GM19023 (cell line): ENCODE measurements at regions not wholly inside any gene's neighbourhood (a gene's known extent, or its start where the extent isn't known, plus 50 kb on each side); places are given as distances from the start of the nearest gene placed in this dataset.

Source experiments
- ATAC-seq: cut with Tn5 transposase; IDR thresholded peaks from one replicate; pipeline ENCODE4 v1.9.1; 2021; ENCODE audit warnings: mild to moderate bottlenecking, moderate library complexity; ENCODE audit not compliant: unreplicated experiment

- ATAC-seq, result no peak
Measured at GRCh38 chr6:93584300-93584699, 164.9 kb upstream of the EPHA7 start.

- ATAC-seq, result no peak
Measured at GRCh38 chr6:93581371-93581770, 162.0 kb upstream of the EPHA7 start.

GRCh38 chr6:93580446-93580845 is 161.1 kb upstream of the EPHA7 start:
- ATAC-seq, result no peak

- ATAC-seq, result no peak
Measured at GRCh38 chr6:93575495-93576267, 156.3 kb upstream of the EPHA7 start.

GRCh38 chr6:93574299-93574698 is 154.9 kb upstream of the EPHA7 start:
- ATAC-seq, result no peak

GRCh38 chr6:93571346-93571745 is 152.0 kb upstream of the EPHA7 start:
- ATAC-seq, result no peak

- ATAC-seq, result no peak
Measured at GRCh38 chr6:93568169-93568568, 148.8 kb upstream of the EPHA7 start.

- ATAC-seq, result no peak
Measured at GRCh38 chr6:93567164-93567563, 147.8 kb upstream of the EPHA7 start.

GRCh38 chr6:93566285-93566684 is 146.9 kb upstream of the EPHA7 start:
- ATAC-seq, result no peak

- ATAC-seq, result no peak
Measured at GRCh38 chr6:93562582-93562981, 143.2 kb upstream of the EPHA7 start.

- no peak for ATAC-seq
Measured at GRCh38 chr6:93555292-93555691, 135.9 kb upstream of the EPHA7 start.

GRCh38 chr6:93554018-93554417 is 134.7 kb upstream of the EPHA7 start:
- ATAC-seq, result no peak

GRCh38 chr6:93550551-93551276 is 131.4 kb upstream of the EPHA7 start:
- no peak for ATAC-seq

GRCh38 chr6:93549868-93550267 is 130.5 kb upstream of the EPHA7 start:
- ATAC-seq, result no peak

- ATAC-seq, result no peak
Measured at GRCh38 chr6:93524671-93525451, 105.5 kb upstream of the EPHA7 start.

- ATAC-seq, result no peak
Measured at GRCh38 chr6:93523365-93523764, 104.0 kb upstream of the EPHA7 start.

GRCh38 chr6:93516441-93516840 is 97.1 kb upstream of the EPHA7 start:
- no peak for ATAC-seq

GRCh38 chr6:93515736-93516135 is 96.4 kb upstream of the EPHA7 start:
- no peak for ATAC-seq

GRCh38 chr6:93498713-93499112 is 79.4 kb upstream of the EPHA7 start:
- ATAC-seq, result no peak

- ATAC-seq, result no peak
Measured at GRCh38 chr6:93496548-93496947, 77.2 kb upstream of the EPHA7 start.

- no peak for ATAC-seq
Measured at GRCh38 chr6:93494057-93494456, 74.7 kb upstream of the EPHA7 start.

GRCh38 chr6:93474733-93475179 is 55.4 kb upstream of the EPHA7 start:
- no peak for ATAC-seq
